Muscle layer of colon (tissue), 2 donors: ENCODE measurements at regions not wholly inside any gene's neighbourhood (a gene's known extent, or its start where the extent isn't known, plus 50 kb on each side); places are given as distances from the start of the nearest gene placed in this dataset.

ENCODE experiments used
- H3K27ac ChIP-seq: one replicate; pipeline ENCODE4 v1.7.0; 2013; ENCODE audit warnings: low read depth, mild to moderate bottlenecking, low read length, moderate library complexity
- H3K27me3 ChIP-seq, 2 donors: one replicate each; pipeline ENCODE4 v1.7.0; 2013; ENCODE audit warnings: low read length in 2 of 2, mild to moderate bottlenecking in 2 of 2; ENCODE audit not compliant: insufficient read depth in 2 of 2, control insufficient read depth in 1 of 2
- H3K36me3 ChIP-seq: one replicate; pipeline ENCODE4 v1.7.0; 2013; ENCODE audit warnings: mild to moderate bottlenecking, low read length; ENCODE audit not compliant: insufficient read depth
- H3K4me1 ChIP-seq: one replicate; pipeline ENCODE4 v1.7.0; 2013; ENCODE audit warnings: mild to moderate bottlenecking, low read length; ENCODE audit not compliant: insufficient read depth
- H3K4me3 ChIP-seq, 2 donors: one replicate each; pipeline ENCODE4 v1.7.0; 2013; ENCODE audit warnings: low read length in 2 of 2, low read depth in 1 of 2, mild to moderate bottlenecking in 1 of 2, moderate library complexity in 1 of 2
- H3K9ac ChIP-seq: one replicate; pipeline ENCODE4 v1.7.0; 2013; ENCODE audit warnings: low read length
- H3K9me3 ChIP-seq: one replicate; pipeline ENCODE4 v1.7.0; 2013; ENCODE audit warnings: mild to moderate bottlenecking, low read length
- donor health status: abdominal sarcoma.
- donor health status: Adenocarcinoma of cecum.

DNA sequence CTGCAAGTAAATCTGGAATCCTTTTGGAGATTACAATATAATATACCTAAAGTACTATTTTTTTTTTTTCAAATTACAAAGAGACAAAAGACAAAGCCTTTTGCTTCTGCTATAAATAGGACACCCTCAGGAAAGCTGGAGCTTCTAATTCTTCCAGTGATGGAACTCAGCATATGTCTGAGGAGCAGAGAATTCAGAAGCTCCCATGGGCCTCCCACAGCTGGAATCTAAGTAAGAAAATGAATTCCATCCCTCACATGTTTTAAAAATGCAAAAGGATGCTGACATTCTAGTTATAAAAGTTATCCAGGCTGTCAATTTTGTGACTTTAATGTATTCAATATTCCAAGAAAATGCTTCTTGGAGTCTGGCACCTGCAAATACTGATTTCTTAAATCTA lies 571.3 kb upstream of the LRRTM4 start:
- H3K27me3 ChIP-seq, result no peaks in the 10 kb centered on the region
- H3K4me1 ChIP-seq, result no peaks in the 10 kb centered on the region
- H3K36me3 ChIP-seq, result no peaks in the 10 kb centered on the region
- no peak overlapping the region for H3K9ac ChIP-seq
- no peaks in the 10 kb centered on the region for H3K9me3 ChIP-seq
- H3K27ac ChIP-seq, result no peak overlapping the region
- no peak overlapping the region for H3K4me3 ChIP-seq

- Histone ChIP-seq H3K4me3 (no peak overlapping the region), H3K27me3 (no peaks in the 10 kb centered on the region), H3K4me1 (no peaks in the 10 kb centered on the region), H3K27ac (no peak overlapping the region), H3K9me3 (no peaks in the 10 kb centered on the region), H3K36me3 (no peaks in the 10 kb centered on the region), H3K9ac (no peak overlapping the region)
Observed at GRCh38 chr2:78109272-78109671, 587.1 kb upstream of the LRRTM4 start.

- Histone ChIP-seq H3K4me1 (no peaks in the 10 kb centered on the region), H3K36me3 (no peaks in the 10 kb centered on the region), H3K27ac (no peak overlapping the region), H3K9me3 (no peaks in the 10 kb centered on the region), H3K9ac (no peak overlapping the region), H3K27me3 (no peaks in the 10 kb centered on the region), H3K4me3 (no peak overlapping the region)
Observed at GRCh38 chr2:78115291-78115690, 593.1 kb upstream of the LRRTM4 start.

GRCh38 chr2:78118037-78118436 lies 595.9 kb upstream of the LRRTM4 start:
- H3K4me1 ChIP-seq, result no peaks in the 10 kb centered on the region
- H3K9ac ChIP-seq, result no peak overlapping the region
- no peaks in the 10 kb centered on the region for H3K27me3 ChIP-seq
- no peak overlapping the region for H3K27ac ChIP-seq
- H3K36me3 ChIP-seq, result no peaks in the 10 kb centered on the region
- no peaks in the 10 kb centered on the region for H3K9me3 ChIP-seq
- H3K4me3 ChIP-seq, result no peak overlapping the region

GRCh38 chr2:78120275-78120674 lies 598.1 kb upstream of the LRRTM4 start:
- Histone ChIP-seq H3K27ac (no peak overlapping the region), H3K9ac (no peak overlapping the region), H3K9me3 (no peaks in the 10 kb centered on the region), H3K4me1 (no peaks in the 10 kb centered on the region), H3K27me3 (no peaks in the 10 kb centered on the region), H3K36me3 (no peaks in the 10 kb centered on the region), H3K4me3 (no peak overlapping the region)

DNA sequence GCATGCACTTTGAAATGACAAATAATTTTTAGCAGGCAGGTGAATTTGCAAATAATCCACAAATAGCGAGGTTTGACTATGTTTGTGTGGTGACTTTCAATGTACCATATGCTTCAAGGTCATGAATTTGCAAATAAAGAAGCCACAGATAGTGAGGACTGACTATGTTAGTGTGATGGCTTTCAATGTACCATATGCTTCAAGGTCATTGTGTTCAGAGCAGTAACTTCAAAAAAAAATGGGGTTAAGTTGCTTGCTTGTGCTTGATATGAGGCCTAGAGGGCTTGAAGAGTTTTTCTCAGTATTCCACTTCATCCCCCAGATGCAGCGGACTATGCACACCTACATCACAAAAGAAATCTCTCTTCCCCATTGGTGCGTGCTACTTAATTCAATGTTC lies 602.9 kb upstream of the LRRTM4 start:
- no peak overlapping the region for H3K4me3 ChIP-seq
- H3K9me3 ChIP-seq, result no peaks in the 10 kb centered on the region
- H3K36me3 ChIP-seq, result no peaks in the 10 kb centered on the region
- no peak overlapping the region for H3K27ac ChIP-seq
- no peaks in the 10 kb centered on the region for H3K27me3 ChIP-seq
- no peaks in the 10 kb centered on the region for H3K4me1 ChIP-seq
- no peak overlapping the region for H3K9ac ChIP-seq

GRCh38 chr2:78127424-78127823 lies 605.2 kb upstream of the LRRTM4 start:
- H3K4me1 ChIP-seq, result no peaks in the 10 kb centered on the region
- no peaks in the 10 kb centered on the region for H3K9me3 ChIP-seq
- no peaks in the 10 kb centered on the region for H3K27me3 ChIP-seq
- no peak overlapping the region for H3K27ac ChIP-seq
- H3K9ac ChIP-seq, result no peak overlapping the region
- no peaks in the 10 kb centered on the region for H3K36me3 ChIP-seq
- H3K4me3 ChIP-seq, result no peak overlapping the region

GRCh38 chr2:78132391-78133370 lies 610.5 kb upstream of the LRRTM4 start:
- H3K4me1 ChIP-seq, result no peaks in the 10 kb centered on the region
- no peak overlapping the region for H3K9ac ChIP-seq
- H3K9me3 ChIP-seq, result no peaks in the 10 kb centered on the region
- H3K27me3 ChIP-seq, result no peaks in the 10 kb centered on the region
- H3K27ac ChIP-seq, result no peak overlapping the region
- H3K36me3 ChIP-seq, result no peaks in the 10 kb centered on the region
- no peak overlapping the region for H3K4me3 ChIP-seq

DNA sequence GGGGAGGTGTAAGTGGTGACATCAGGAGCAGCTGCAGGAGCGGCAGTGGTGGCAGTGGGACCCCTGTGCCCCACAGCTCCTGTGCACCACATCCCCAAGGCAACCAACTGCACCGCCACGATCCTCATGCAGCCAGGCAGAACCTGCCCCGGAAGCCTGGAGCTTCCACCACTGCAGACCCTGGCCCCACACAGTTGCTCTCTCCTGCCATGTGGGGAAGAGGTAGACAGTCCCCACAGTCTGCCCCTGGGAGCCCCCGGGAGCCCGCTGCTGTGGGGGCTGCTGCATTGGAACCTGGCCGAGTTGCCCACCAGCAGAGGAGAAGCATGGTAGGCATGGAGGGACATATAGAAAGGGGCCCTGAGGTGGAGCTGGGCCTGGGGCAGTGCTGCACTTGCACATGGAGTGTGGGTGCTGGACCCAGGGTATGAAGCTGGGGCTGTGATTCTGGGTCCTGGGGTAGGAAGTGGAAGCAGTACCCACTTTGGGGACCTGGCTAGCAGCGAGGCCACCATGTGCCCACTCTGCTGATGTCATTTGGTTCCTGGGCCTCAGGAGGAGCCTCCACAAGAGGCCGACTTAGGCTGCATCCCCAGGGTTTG lies 623.3 kb upstream of the LRRTM4 start:
- H3K4me1 ChIP-seq, result no peaks in the 10 kb centered on the region
- no peaks in the 10 kb centered on the region for H3K36me3 ChIP-seq
- no peak overlapping the region for H3K9ac ChIP-seq
- no peak overlapping the region for H3K27ac ChIP-seq
- no peaks in the 10 kb centered on the region for H3K9me3 ChIP-seq
- no peak overlapping the region for H3K4me3 ChIP-seq
- H3K27me3 ChIP-seq, result no peaks in the 10 kb centered on the region

- H3K9ac ChIP-seq, result no peak overlapping the region
Observed at GRCh38 chr2:78145997-78146722, 624.0 kb upstream of the LRRTM4 start.

GRCh38 chr2:78147466-78147865 lies 625.3 kb upstream of the LRRTM4 start:
- Histone ChIP-seq H3K9ac (no peak overlapping the region), H3K36me3 (no peaks in the 10 kb centered on the region), H3K27me3 (no peaks in the 10 kb centered on the region), H3K4me1 (no peaks in the 10 kb centered on the region), H3K9me3 (no peaks in the 10 kb centered on the region), H3K4me3 (no peak overlapping the region), H3K27ac (no peak overlapping the region)

More at GRCh38 chr2:78145997-78146722, 624.0 kb upstream of the LRRTM4 start:
- Histone ChIP-seq H3K4me1 (no peaks in the 10 kb centered on the region), H3K4me3 (no peak overlapping the region), H3K27ac (no peak overlapping the region), H3K27me3 (no peaks in the 10 kb centered on the region), H3K9me3 (no peaks in the 10 kb centered on the region), H3K36me3 (no peaks in the 10 kb centered on the region)
